HS-5 (cell line): ENCODE measurements at regions not wholly inside any gene's neighbourhood (a gene's known extent, or its start where the extent isn't known, plus 50 kb on each side); places are given as distances from the start of the nearest gene placed in this dataset.
A peak's percentile ranks its signal among the peaks of the same experiment; 100 is the strongest.
"Not testable (repeated sequence)": the region's sequence is repeated elsewhere in the genome, so short reads cannot be mapped to it uniquely, and the experiment has no call there.

Experiments used
- DNase-seq: peaks from one replicate; pipeline ENCODE4 v3.0.0-alpha.2; 2012; ENCODE audit warnings: low read depth

- not testable (repeated sequence) for DNase-seq
Measured at GRCh38 chr9:41018948-41019347, 109.5 kb downstream of the FOXD4L6 start.

- not testable (repeated sequence) for DNase-seq
Measured at GRCh38 chr9:41016699-41017098, 111.8 kb downstream of the FOXD4L6 start.

- not testable (repeated sequence) for DNase-seq
Measured at GRCh38 chr9:40999952-41000700, 128.4 kb downstream of the FOXD4L6 start.

GRCh38 chr9:40995490-40995889 lies 133.0 kb downstream of the FOXD4L6 start:
- DNase-seq, result not testable (repeated sequence)

- not testable (repeated sequence) for DNase-seq
Measured at GRCh38 chr9:40993842-40994241, 134.6 kb downstream of the FOXD4L6 start.

GRCh38 chr9:40993375-40993774 lies 135.1 kb downstream of the FOXD4L6 start:
- not testable (repeated sequence) for DNase-seq

- peak; percentile 19 for DNase-seq
Measured at GRCh38 chr9:40992472-40992821, 136.0 kb downstream of the FOXD4L6 start.

- peak; percentile 97 for DNase-seq
Measured at GRCh38 chr9:40991741-40992471, 136.6 kb downstream of the FOXD4L6 start.

GRCh38 chr9:40991100-40991740 lies 137.3 kb downstream of the FOXD4L6 start:
- DNase-seq, result not testable (repeated sequence)

- DNase-seq, result not testable (repeated sequence)
Measured at GRCh38 chr9:40986332-40986731, 142.1 kb downstream of the FOXD4L6 start.

- not testable (repeated sequence) for DNase-seq
Measured at GRCh38 chr9:40975351-40975750, 153.1 kb downstream of the FOXD4L6 start.

- DNase-seq, result not testable (repeated sequence)
Measured at GRCh38 chr9:40974912-40975311, 153.6 kb downstream of the FOXD4L6 start.

- DNase-seq, result not testable (repeated sequence)
Measured at GRCh38 chr9:40971773-40972172, 156.7 kb downstream of the FOXD4L6 start.

GRCh38 chr9:40970340-40970739 lies 158.1 kb downstream of the FOXD4L6 start:
- not testable (repeated sequence) for DNase-seq

GRCh38 chr9:40962461-40962860 lies 166.0 kb downstream of the FOXD4L6 start:
- not testable (repeated sequence) for DNase-seq

GRCh38 chr9:40951876-40952494 lies 176.5 kb downstream of the FOXD4L6 start:
- not testable (repeated sequence) for DNase-seq

GRCh38 chr9:40946228-40946627 lies 182.3 kb downstream of the FOXD4L6 start:
- DNase-seq, result not testable (repeated sequence)

- DNase-seq, result not testable (repeated sequence)
Measured at GRCh38 chr9:40942730-40943129, 185.8 kb downstream of the FOXD4L6 start.

- DNase-seq, result not testable (repeated sequence)
Measured at GRCh38 chr9:40939888-40940209, 188.6 kb downstream of the FOXD4L6 start.

GRCh38 chr9:40939201-40939887 lies 189.1 kb downstream of the FOXD4L6 start:
- DNase-seq, result not testable (repeated sequence)

GRCh38 chr9:40935336-40935735 lies 193.1 kb downstream of the FOXD4L6 start:
- no peak for DNase-seq

GRCh38 chr9:40934480-40934879 lies 194.0 kb downstream of the FOXD4L6 start:
- DNase-seq, result not testable (repeated sequence)
